Sigmoid colon (tissue), 4 donors: ENCODE measurements at regions not wholly inside any gene's neighbourhood (a gene's known extent, or its start where the extent isn't known, plus 50 kb on each side); places are given as distances from the start of the nearest gene placed in this dataset.

Source experiments
- CTCF ChIP-seq, 4 experiments: fragments of 450-650 bp in 3 of 4; fragments of 200-600 bp in 1 of 4; IDR thresholded peaks; one replicate each; pipeline ENCODE4 v1.5.1; 2016 to 2019; ENCODE audit warnings: antibody characterized with exemption in 4 of 4, mild to moderate bottlenecking in 3 of 4, moderate library complexity in 2 of 4
- EP300 ChIP-seq, 4 donors: sonication (generic); formaldehyde crosslinking; IDR thresholded peaks; one replicate each; pipeline ENCODE4 v1.6.1; 2017; ENCODE audit warnings: antibody characterized with exemption in 4 of 4
- POLR2A ChIP-seq, 2 donors: fragments of 450-650 bp; IDR thresholded peaks; one replicate each; pipeline ENCODE4 v1.6.1; 2016; ENCODE audit warnings: antibody characterized with exemption in 2 of 2, mild to moderate bottlenecking in 2 of 2, moderate library complexity in 2 of 2

GRCh38 chr2:215603440-215603839 is 167.6 kb upstream of the FN1 start:
- TF ChIP-seq CTCF (IDR thresholded peaks at IDR 0.05) (no peak), EP300 (IDR thresholded peaks at IDR 0.05) (no peak), POLR2A (IDR thresholded peaks at IDR 0.05) (no peak)
